Muscle of arm (tissue), 1 donor: ENCODE measurements at regions not wholly inside any gene's neighbourhood (a gene's known extent, or its start where the extent isn't known, plus 50 kb on each side); places are given as distances from the start of the nearest gene placed in this dataset.
"Not testable (repeated sequence)": the region's sequence is repeated elsewhere in the genome, so short reads cannot be mapped to it uniquely, and the experiment has no call there.

Experiments
- DNase-seq: peaks from one replicate; pipeline ENCODE4 v3.0.0-alpha.2; 2013

GRCh38 chr2:145538661-145539350 lies 1018.9 kb upstream of the ZEB2 start:
- no peak for DNase-seq

- no peak for DNase-seq
Measured at GRCh38 chr2:145530653-145531052, 1010.7 kb upstream of the ZEB2 start.

- no peak for DNase-seq
Measured at GRCh38 chr2:145524836-145525235, 1004.9 kb upstream of the ZEB2 start.

GRCh38 chr2:145524303-145524702 lies 1004.4 kb upstream of the ZEB2 start:
- no peak for DNase-seq

- not testable (repeated sequence) for DNase-seq
Measured at GRCh38 chr2:145519254-145519653, 999.3 kb upstream of the ZEB2 start.

- no peak for DNase-seq
Measured at GRCh38 chr2:145511946-145512345, 992.0 kb upstream of the ZEB2 start.

GRCh38 chr2:145503511-145503910 lies 983.6 kb upstream of the ZEB2 start:
- DNase-seq, result no peak

GRCh38 chr2:145501920-145502319 lies 982.0 kb upstream of the ZEB2 start:
- no peak for DNase-seq

GRCh38 chr2:145495590-145495989 lies 975.7 kb upstream of the ZEB2 start:
- no peak for DNase-seq

GRCh38 chr2:145494441-145494840 lies 974.5 kb upstream of the ZEB2 start:
- DNase-seq, result no peak

- DNase-seq, result no peak
Measured at GRCh38 chr2:145488571-145488970, 968.7 kb upstream of the ZEB2 start.

- DNase-seq, result peak; percentile 10
Measured at GRCh38 chr2:145484448-145485097, 964.7 kb upstream of the ZEB2 start.

GRCh38 chr2:145483854-145484253 lies 963.9 kb upstream of the ZEB2 start:
- DNase-seq, result no peak

- no peak for DNase-seq
Measured at GRCh38 chr2:145481334-145481922, 961.5 kb upstream of the ZEB2 start.

- no peak for DNase-seq
Measured at GRCh38 chr2:145464866-145465265, 944.9 kb upstream of the ZEB2 start.

GRCh38 chr2:145460112-145460511 lies 940.2 kb upstream of the ZEB2 start:
- no peak for DNase-seq

GRCh38 chr2:145431181-145431951 lies 911.4 kb upstream of the ZEB2 start:
- no peak for DNase-seq

- DNase-seq, result no peak
Measured at GRCh38 chr2:145423809-145424208, 903.9 kb upstream of the ZEB2 start.

GRCh38 chr2:145422576-145422975 lies 902.7 kb upstream of the ZEB2 start:
- DNase-seq, result no peak

- no peak for DNase-seq
Measured at GRCh38 chr2:145421841-145422240, 901.9 kb upstream of the ZEB2 start.

GRCh38 chr2:145416640-145417039 lies 896.7 kb upstream of the ZEB2 start:
- DNase-seq, result no peak

GRCh38 chr2:145415151-145415550 lies 895.2 kb upstream of the ZEB2 start:
- no peak for DNase-seq
